Karpas-422 (cell line): ENCODE measurements at regions not wholly inside any gene's neighbourhood (a gene's known extent, or its start where the extent isn't known, plus 50 kb on each side); places are given as distances from the start of the nearest gene placed in this dataset.
A peak's percentile ranks its signal among the peaks of the same experiment; 100 is the strongest.
"Not testable (repeated sequence)": the region's sequence is repeated elsewhere in the genome, so short reads cannot be mapped to it uniquely, and the experiment has no call there.

Source experiments
- DNase-seq: peaks from one replicate; pipeline ENCODE4 v3.0.0-alpha.2; 2015
- H2AFZ ChIP-seq: fragments of 200-600 bp; sonication (generic); 2 replicates; pipeline ENCODE4 v1.6.1; 2014; ENCODE audit warnings: antibody characterized with exemption, low read length, mixed read lengths
- H3K27ac ChIP-seq: fragments of 200-600 bp; sonication (generic); 2 replicates; pipeline ENCODE4 v1.5.1; 2014; ENCODE audit warnings: mild to moderate bottlenecking, low read length, moderate library complexity
- H3K27me3 ChIP-seq: fragments of 200-600 bp; sonication (generic); 2 replicates; pipeline ENCODE4 v1.6.1; 2014; ENCODE audit warnings: low read length, mixed read lengths
- H3K36me3 ChIP-seq: fragments of 200-600 bp; sonication (generic); 2 replicates; pipeline ENCODE4 v1.6.1; 2014; ENCODE audit warnings: low read length, mixed read lengths; ENCODE audit not compliant: insufficient read depth
- H3K4me1 ChIP-seq: fragments of 200-600 bp; sonication (generic); 2 replicates; pipeline ENCODE4 v1.6.1; 2014; ENCODE audit warnings: mild to moderate bottlenecking, low read length, mixed read lengths
- H3K4me2 ChIP-seq: fragments of 200-600 bp; sonication (generic); 2 replicates; pipeline ENCODE4 v1.6.1; 2014; ENCODE audit warnings: low read length, low read depth, mild to moderate bottlenecking; ENCODE audit not compliant: poor library complexity, severe bottlenecking
- H3K4me3 ChIP-seq: fragments of 200-600 bp; sonication (generic); 2 replicates; pipeline ENCODE4 v1.5.1; 2014; ENCODE audit warnings: mild to moderate bottlenecking, antibody characterized with exemption, low read length, mixed read lengths
- H3K79me2 ChIP-seq: fragments of 200-600 bp; sonication (generic); 2 replicates; pipeline ENCODE4 v1.6.1; 2014; ENCODE audit warnings: mild to moderate bottlenecking, low read length, mixed read lengths
- H3K9ac ChIP-seq: fragments of 200-600 bp; sonication (generic); 2 replicates; pipeline ENCODE4 v1.6.0; 2014; ENCODE audit warnings: low read length
- H3K9me2 ChIP-seq: fragments of 200-600 bp; sonication (generic), shearing (Covaris generic); replicated peaks from 2 replicates; pipeline ENCODE4 v1.6.0; 2014; ENCODE audit warnings: mild to moderate bottlenecking, low read length, moderate library complexity; ENCODE audit not compliant: insufficient read depth
- H3K9me3 ChIP-seq: fragments of 300-700, 200-600 bp; sonication (generic); 2 replicates; pipeline ENCODE4 v1.6.1; 2014; ENCODE audit warnings: low read length, mixed read lengths
- H4K20me1 ChIP-seq: fragments of 200-600 bp; sonication (generic); 2 replicates; pipeline ENCODE4 v1.6.1; 2014; ENCODE audit warnings: mild to moderate bottlenecking, antibody characterized with exemption, low read length, low read depth; ENCODE audit not compliant: insufficient read depth

DNA sequence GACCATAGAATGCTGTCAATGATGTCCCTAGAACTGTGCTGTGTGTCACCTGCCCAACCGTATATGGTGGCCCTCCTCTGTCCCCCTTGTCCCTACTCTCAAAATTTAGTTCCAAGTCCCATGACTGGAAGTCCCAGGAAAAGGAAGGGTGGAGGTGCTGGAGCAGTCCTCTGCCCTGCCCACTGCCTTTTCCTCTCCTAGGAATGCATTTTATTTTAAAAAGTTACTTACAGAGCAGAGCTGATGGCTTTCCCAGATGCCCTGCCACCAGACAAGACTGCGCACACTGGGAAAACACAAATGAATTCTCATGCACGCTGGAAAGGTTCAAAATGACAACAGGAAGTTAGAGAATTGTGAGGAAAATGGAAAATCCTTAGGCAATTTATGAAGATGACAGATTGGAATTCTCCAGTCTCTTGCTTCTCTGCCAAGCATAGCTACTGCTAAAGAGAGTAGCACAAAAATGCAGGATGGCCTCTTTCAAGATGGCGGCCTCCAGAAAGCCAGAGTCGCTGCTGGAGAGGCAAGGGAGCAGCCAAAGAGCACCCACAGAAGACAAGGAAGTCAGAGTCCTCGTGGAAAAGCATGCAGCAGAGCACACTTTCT lies 117.1 kb upstream of the TSC22D1 start:
- H3K9me3 ChIP-seq = no peaks in the 10 kb centered on the region
- H2AFZ ChIP-seq = no peak overlapping the region
- H4K20me1 ChIP-seq = no peaks in the 10 kb centered on the region
- H3K9me2 ChIP-seq = no peaks in the 10 kb centered on the region
- H3K27me3 ChIP-seq = no peaks in the 10 kb centered on the region
- no peak overlapping the region for H3K9ac ChIP-seq
- no peak overlapping the region for H3K27ac ChIP-seq
- H3K4me1 ChIP-seq = no peaks in the 10 kb centered on the region
- no peaks in the 10 kb centered on the region for H3K36me3 ChIP-seq
- H3K4me3 ChIP-seq = no peak overlapping the region
- no peak for DNase-seq
- H3K79me2 ChIP-seq = no peaks in the 10 kb centered on the region
- no peak overlapping the region for H3K4me2 ChIP-seq

GRCh38 chr13:44692173-44692713 lies 116.1 kb upstream of the TSC22D1 start:
- H3K79me2 ChIP-seq = no peaks in the 10 kb centered on the region
- no peaks in the 10 kb centered on the region for H3K9me2 ChIP-seq
- no peaks in the 10 kb centered on the region for H3K36me3 ChIP-seq
- no peaks in the 10 kb centered on the region for H3K9me3 ChIP-seq
- no peaks in the 10 kb centered on the region for H4K20me1 ChIP-seq
- no peaks in the 10 kb centered on the region for H3K27me3 ChIP-seq
- no peak overlapping the region for H3K27ac ChIP-seq
- H2AFZ ChIP-seq = no peak overlapping the region
- DNase-seq = no peak
- no peak overlapping the region for H3K9ac ChIP-seq
- H3K4me3 ChIP-seq = no peak overlapping the region
- H3K4me2 ChIP-seq = no peak overlapping the region
- no peaks in the 10 kb centered on the region for H3K4me1 ChIP-seq

- no peaks in the 10 kb centered on the region for H3K79me2 ChIP-seq
- H3K9ac ChIP-seq = no peak overlapping the region
- H4K20me1 ChIP-seq = no peaks in the 10 kb centered on the region
These were observed 114.2 kb upstream of the TSC22D1 start for GRCh38 chr13:44690376-44690775.

DNA sequence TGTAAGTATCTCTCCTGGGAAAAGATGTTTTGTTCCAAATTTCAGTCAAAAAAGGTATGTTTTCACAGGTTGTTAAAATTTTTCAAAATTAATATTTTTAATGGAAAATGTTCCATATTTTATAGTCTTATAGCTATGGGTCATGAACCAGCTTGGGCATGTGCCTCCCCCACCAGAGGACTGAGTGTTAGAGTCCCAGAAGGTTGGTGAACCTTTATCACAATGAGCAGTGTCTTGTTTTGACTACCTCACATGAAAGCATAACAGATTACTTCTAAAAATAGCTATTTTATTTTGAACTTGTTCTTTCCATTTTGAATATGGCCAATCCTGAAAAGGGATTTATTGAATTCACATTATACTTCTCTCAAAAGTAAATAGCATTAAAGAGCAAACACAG lies 112.5 kb upstream of the TSC22D1 start:
- Histone ChIP-seq H3K4me2 (no peak overlapping the region), H3K36me3 (no peaks in the 10 kb centered on the region), H3K9me3 (no peaks in the 10 kb centered on the region)

More at GRCh38 chr13:44690376-44690775, 114.2 kb upstream of the TSC22D1 start:
- H3K27ac ChIP-seq = no peak overlapping the region
- H3K27me3 ChIP-seq = no peaks in the 10 kb centered on the region
- no peaks in the 10 kb centered on the region for H3K36me3 ChIP-seq
- no peak for DNase-seq
- no peaks in the 10 kb centered on the region for H3K9me2 ChIP-seq
- no peak overlapping the region for H2AFZ ChIP-seq
- no peaks in the 10 kb centered on the region for H3K4me1 ChIP-seq
- no peaks in the 10 kb centered on the region for H3K9me3 ChIP-seq
- H3K4me2 ChIP-seq = no peak overlapping the region
- H3K4me3 ChIP-seq = no peak overlapping the region

GRCh38 chr13:44686531-44686934 lies 110.4 kb upstream of the TSC22D1 start:
- Histone ChIP-seq H3K4me3 (no peak overlapping the region), H3K9me2 (no peaks in the 10 kb centered on the region), H3K4me1 (no peaks in the 10 kb centered on the region), H3K9me3 (no peaks in the 10 kb centered on the region), H3K79me2 (no peaks in the 10 kb centered on the region), H3K36me3 (no peaks in the 10 kb centered on the region), H4K20me1 (no peaks in the 10 kb centered on the region), H2AFZ (no peak overlapping the region), H3K9ac (no peak overlapping the region), H3K4me2 (no peak overlapping the region), H3K27ac (no peak overlapping the region), H3K27me3 (no peaks in the 10 kb centered on the region)
- DNase-seq = peak; percentile 24

More for the DNA sequence above, 112.5 kb upstream of the TSC22D1 start:
- no peak for DNase-seq
- Histone ChIP-seq H3K9me2 (no peaks in the 10 kb centered on the region), H4K20me1 (no peaks in the 10 kb centered on the region), H3K4me1 (no peaks in the 10 kb centered on the region), H3K4me3 (no peak overlapping the region), H3K79me2 (no peaks in the 10 kb centered on the region), H3K27ac (no peak overlapping the region), H3K9ac (no peak overlapping the region), H2AFZ (no peak overlapping the region), H3K27me3 (no peaks in the 10 kb centered on the region)

- Histone ChIP-seq H3K4me2 (no peak overlapping the region), H2AFZ (no peak overlapping the region), H3K9ac (no peak overlapping the region), H3K36me3 (no peaks in the 10 kb centered on the region), H3K9me3 (no peaks in the 10 kb centered on the region), H3K4me3 (no peak overlapping the region), H3K79me2 (no peaks in the 10 kb centered on the region), H3K9me2 (no peaks in the 10 kb centered on the region), H3K27ac (no peak overlapping the region), H3K4me1 (no peaks in the 10 kb centered on the region), H4K20me1 (no peaks in the 10 kb centered on the region), H3K27me3 (no peaks in the 10 kb centered on the region)
- DNase-seq = peak; percentile 30
These were observed 109.5 kb upstream of the TSC22D1 start for GRCh38 chr13:44685641-44686040.

DNA sequence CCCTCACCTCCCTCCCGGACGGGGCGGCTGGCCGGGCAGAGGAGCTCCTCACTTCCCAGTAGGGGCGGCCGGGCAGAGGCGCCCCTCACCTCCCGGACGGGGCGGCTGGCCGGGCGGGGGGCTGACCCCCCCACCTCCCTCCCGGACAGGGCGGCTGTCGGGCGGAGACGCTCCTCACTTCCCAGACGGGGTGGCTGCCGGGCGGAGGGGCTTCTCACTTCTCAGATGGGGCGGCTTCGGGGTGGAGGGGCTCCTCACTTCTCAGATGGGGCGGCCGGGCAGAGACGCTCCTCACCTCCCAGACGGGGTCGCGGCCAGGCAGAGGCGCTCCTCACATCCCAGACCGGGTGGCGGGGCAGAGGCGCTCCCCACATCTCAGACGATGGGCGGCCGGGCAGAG lies 106.3 kb upstream of the TSC22D1 start:
- H3K9me3 ChIP-seq, H3K27me3 ChIP-seq: not testable (repeated sequence)

DNA sequence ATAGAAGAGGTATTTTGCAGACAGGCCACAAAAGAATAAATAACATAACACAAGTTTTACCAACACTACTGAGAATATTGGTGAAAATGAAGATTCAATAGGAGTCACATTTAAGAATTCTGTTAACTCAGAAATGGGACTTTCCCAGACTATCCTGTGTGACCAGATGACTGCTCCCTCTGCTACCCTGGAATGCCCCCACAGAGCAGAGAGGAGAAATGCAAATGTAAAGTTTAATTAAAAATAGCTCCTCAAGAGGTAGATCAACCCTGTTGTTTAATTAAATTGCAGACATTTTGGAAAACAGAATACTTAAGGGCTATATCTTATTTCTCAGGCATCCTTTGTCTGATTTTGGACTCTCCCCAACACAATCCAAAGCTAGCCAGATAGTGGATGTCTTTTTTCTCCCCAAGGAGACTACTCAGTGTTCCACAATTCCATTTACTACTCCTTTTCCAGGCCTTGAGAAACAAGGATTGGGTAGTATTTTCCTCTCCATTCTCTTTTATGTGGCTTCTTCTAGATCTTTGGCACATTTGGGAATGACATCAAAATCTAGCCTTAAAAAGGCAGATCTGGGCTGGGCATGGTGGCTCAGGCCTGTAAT lies 104.7 kb upstream of the TSC22D1 start:
- Histone ChIP-seq H3K9me3 (no peaks in the 10 kb centered on the region), H3K4me2 (no peak overlapping the region), H4K20me1 (no peaks in the 10 kb centered on the region), H3K9me2 (no peaks in the 10 kb centered on the region), H3K27me3 (no peaks in the 10 kb centered on the region), H3K36me3 (no peaks in the 10 kb centered on the region), H3K27ac (no peak overlapping the region), H3K4me1 (no peaks in the 10 kb centered on the region), H2AFZ (no peak overlapping the region), H3K9ac (no peak overlapping the region), H3K79me2 (no peaks in the 10 kb centered on the region), H3K4me3 (no peak overlapping the region)
- no peak for DNase-seq

More for the DNA sequence above, 106.3 kb upstream of the TSC22D1 start:
- not testable (repeated sequence) for H4K20me1 ChIP-seq, H3K4me1 ChIP-seq, H3K4me2 ChIP-seq, DNase-seq, H3K9me2 ChIP-seq, H3K36me3 ChIP-seq, H3K27ac ChIP-seq, H2AFZ ChIP-seq, H3K79me2 ChIP-seq, H3K4me3 ChIP-seq, H3K9ac ChIP-seq
